ENCODE measurements at regions not wholly inside any gene's neighbourhood (a gene's known extent, or its start where the extent isn't known, plus 50 kb on each side); places are given as distances from the start of the nearest gene placed in this dataset.
"Not testable (repeated sequence)": the region's sequence is repeated elsewhere in the genome, so short reads cannot be mapped to it uniquely, and the experiment has no call there.

DNA sequence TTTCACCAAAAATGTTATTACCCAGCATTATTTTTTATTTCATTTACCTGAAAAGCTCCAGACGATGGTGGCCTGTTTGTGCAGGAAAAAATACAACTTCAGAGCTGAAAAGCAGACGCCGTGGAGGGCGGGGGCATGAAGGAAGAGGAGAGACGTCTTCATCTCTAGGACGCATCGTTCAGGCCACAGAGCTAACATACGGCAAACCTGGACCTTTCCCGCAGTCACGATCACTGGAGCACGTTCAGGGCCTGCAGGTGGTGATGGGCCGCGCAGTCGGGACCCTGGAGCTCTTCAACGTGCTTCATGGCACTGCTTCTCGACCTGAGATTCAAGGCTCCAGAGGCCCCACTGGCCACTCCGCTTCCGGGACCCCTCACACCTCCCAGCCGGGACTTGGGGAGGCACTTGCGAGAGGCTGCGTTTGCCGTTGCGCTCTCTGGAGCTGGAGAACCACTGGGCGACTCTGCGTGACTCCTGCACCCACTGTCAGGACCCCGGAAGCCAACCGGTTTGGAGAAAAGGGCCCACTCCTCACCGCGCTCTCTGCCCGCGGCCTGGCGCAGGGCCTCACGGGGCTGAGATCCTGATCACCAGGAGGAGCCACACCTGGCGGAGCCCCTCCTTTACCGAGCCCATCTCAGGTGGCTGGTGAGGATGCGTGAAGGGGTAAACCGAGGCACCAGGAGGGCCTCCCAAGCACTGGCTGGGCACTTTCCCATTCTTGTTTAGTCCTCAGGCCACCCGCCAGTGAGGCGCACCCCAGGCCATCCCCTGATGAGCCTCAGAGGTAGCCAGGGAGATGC, 164.4 kb upstream of the AFDN start:
- DNase-seq = no peak

- no peak for DNase-seq
Measured at GRCh38 chr6:167662881-167663205, 163.9 kb upstream of the AFDN start.

DNA sequence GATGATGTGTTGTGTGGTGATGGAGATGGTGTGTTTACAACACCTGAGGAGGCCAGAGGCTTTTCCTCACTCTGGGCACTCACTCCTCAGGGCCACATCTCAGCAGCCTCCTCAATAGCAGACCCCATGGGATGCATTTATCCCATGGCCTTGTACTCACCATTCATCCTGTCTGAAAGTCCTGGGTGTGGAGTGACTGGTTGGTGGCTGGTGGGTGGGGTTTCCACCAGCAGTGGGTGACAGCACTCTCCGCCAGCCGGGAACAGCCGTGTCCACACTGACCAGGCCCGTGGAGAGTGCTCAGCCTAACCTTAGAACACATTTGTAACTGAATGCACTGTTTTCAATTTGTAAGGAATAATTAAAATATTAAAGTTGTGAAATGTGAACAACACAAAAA, 163.4 kb upstream of the AFDN start:
- no peak for DNase-seq

- DNase-seq = no peak
Measured at GRCh38 chr6:167663784-167664443, 162.8 kb upstream of the AFDN start.

DNA sequence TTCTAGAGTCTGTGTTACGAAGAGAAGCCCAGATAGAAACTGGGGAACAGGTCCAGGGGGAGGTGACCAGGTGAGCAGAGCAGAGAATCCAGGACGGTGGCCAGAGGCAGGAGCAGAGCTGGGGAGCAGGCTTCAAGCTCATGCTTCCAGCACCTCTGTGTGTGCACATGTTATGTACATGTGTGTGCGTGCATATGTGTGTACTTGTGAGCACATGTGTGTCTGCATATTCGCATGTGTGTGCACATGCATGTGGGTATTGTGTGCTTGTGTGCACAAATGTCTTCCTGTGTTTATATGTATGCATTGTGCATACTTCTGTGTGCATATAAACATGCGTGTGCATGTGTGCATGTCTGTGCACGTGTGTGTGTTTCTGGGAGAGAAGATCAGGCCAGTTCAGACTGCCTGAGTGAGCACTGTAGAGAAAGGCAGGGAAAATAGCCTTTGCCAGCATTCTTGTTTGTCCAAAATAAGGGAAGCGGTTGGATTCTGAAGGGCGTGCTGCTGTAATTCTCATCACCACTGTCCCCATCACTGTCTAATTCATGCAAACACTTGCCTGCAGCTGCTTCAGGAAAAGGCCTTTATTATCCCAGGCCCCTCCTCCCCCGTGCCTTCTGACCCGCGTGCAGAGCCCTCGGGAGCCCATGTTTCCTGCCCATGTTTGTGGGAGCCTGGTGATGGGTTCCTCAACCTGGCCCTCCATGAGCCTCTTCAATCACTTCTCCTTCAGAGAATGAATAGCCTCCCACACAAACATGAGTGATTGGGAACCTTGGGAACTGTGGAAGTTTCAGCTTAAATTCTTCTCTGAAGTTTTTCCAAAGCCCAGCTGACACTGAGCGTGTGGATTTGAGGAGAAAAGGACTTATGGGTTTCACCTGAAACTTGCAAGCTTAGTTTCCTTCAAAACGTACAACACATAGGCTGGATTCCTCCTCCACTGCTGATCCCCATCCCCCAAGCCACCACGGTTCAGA, 161.7 kb upstream of the AFDN start:
- DNase-seq = no peak

GRCh38 chr6:167665698-167666330, 160.9 kb upstream of the AFDN start:
- DNase-seq = no peak

DNA sequence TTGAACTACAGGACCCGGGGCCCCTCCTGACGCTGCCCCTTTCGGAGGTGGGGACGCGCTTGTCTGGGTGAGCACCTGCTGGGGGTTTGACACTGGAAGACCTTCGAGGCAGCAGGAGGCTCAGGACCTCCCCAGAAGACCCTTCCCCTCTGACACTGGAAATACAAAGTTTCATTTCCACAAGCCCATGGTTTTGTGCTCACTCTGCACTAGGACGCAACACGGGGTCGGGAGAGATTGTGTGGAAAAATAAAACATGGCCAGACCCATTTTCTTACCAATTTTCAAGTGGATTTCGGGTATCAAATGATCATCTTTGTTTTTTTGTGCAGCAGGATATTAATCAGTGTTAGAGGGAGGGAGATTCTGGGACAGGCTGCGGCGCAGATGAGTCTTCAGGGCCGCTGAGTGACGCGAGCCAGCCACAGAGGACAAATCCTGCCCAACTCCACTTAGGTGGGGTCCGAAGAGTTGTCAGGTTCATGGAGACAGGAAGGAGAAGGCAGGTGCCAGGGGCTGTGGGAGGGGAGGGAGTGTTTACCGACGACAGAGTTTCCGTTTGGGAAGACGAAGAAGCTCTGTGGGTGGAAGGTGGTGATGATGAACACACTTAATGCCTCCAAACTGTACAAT, 160.0 kb upstream of the AFDN start:
- DNase-seq = no peak

DNA sequence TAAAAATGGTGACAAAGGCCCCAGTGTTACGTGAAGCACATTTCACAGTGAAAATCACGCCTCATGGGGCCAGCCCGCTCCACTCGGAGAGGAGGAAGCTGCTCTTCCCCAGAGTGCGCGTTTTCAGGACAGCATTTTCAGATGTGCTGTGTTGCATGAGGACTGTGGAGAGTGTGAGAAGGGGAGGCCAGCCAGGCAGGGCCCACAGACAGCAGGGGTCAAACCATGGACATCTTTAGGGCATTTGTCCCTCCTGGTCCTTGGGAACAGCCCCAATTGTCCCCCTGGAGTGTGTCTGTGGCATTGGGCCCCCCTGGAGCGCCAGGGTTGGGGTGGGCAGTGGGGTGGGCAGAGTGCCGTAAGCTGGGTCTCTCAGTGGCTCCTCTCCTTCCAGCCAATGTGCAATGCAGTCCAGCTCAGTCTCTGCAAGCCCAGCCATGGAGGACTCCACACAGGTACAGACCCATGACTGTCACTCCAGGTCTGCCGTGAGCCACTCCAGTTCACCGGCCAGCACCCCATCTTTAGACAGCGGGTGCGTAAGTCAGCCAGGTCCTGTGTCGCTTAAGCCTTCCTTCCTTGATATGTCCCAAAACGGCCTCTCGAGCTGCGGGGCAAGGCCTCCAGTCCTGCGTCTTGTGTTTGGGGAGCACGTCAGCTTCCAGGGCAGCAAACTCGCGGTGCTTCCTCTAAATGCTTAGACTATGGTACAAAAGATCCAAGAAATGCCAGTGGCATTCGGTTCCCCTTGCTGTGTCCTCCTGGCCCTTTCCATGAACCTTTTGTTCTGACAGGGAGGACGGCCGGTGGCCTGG, 159.3 kb upstream of the AFDN start:
- no peak for DNase-seq

GRCh38 chr6:167668019-167668753, 158.5 kb upstream of the AFDN start:
- no peak for DNase-seq

GRCh38 chr6:167668754-167669552, 157.8 kb upstream of the AFDN start:
- DNase-seq = no peak

DNA sequence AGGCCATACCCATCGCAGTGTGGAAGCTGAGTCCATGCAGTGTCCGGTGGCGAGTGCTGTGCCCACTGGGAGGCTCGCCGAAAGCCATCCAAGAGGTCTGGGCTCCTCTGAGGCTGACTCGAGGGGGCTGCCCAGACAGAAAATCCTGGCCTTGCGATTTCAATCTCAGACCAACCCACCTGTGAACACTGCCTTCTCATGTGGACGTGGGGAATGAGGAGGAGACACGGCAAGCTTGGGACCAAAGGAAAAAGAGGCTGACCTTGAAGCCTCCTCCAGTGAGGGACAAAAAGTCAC, 157.2 kb upstream of the AFDN start:
- DNase-seq = no peak

DNA sequence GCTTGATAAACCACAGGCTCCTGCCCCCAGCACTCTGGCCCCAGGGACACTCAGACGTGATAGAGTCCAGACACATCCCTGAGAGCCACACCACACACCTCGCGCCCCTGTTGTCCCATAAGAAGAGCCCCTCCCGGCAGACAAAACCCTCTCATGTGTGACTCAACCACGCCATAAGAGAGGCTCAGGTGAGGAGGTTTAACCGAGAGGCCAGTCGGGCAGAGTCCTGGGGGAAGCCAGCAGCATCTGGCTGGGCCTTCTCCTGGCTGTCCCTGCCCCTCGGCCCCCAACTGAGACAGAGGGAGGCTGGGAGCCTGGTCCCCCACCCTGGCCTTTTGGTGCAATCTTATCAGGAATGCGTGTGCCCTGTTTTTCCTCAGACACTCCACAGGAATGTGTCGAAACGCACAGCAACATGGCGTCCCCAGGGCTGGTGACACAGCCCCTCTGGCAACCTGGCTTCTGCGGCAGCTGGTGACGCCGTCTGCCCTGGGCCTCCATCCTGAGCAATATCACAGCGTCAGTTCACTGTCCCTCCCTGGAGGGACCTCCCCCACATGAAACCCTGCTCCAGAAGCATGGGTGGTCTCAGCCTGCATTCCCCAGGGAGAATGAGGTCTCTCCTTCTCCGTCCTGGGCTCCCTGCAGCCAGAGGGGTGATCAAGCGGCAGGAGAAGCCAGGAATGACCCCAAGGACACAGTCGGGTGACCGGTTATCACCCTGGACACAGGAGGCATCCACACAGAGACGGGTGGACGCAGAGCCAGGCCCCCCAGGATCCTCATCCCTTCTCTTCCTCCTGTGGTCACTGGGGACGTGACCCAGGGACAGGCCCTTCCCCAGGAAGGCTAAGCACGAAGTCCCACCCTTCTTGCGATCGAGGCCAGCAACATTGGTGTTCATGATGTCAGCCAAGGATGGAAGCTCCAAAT, 156.6 kb upstream of the AFDN start:
- DNase-seq = no peak

GRCh38 chr6:167670938-167671338, 155.8 kb upstream of the AFDN start:
- no peak for DNase-seq

DNA sequence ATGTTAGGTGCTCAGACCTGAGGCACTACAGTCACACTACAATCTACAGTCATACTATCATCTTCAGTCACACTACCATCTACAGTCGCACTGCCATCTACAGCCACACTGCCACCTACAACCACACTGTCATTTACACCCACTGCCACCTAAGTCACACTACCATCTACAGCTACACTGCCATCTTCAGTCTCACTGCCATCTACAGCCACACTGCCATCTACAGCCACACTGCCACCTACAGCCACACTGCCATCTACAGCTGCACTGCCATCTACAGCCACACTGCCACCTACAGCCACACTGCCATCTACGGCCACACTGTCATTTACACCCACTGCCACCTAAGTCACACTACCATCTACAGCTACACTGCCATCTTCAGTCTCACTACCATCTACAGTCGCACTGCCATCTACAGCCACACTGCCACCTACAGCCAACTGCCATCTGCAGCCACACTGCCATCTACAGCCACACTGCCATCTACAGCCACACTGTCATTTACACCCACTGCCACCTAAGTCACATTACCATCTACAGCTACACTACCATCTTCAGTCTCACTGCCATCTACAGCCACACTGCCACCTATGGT, 155.2 kb upstream of the AFDN start:
- not testable (repeated sequence) for DNase-seq

DNA sequence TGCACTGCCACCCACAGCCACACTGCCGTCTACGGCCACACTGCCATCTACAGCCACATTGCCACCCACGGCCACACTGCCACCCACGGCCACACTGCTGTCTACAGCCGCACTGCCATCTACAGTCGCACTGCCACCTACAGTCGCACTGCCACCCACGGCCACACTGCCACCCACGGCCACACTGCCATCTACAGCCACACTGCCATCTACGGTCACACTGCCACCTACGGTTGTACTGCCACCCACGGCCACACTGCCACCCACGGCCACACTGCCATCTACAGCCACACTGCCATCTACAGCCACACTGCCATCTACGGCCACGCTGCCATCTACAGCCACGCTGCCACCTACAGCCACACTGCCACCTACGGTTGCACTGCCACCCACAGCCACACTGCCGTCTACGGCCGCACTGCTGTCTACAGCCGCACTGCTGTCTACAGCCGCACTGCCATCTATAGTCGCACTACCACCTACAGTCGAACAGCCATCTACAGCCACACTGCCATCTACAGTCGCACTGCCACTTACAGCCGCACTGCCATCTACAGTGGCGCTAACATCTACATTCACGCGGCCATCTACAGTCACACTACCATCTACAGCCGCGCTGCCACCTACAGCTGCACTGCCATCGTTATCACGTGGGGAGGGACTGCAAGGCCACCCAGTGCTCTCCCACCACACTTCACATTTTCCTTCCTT, 154.6 kb upstream of the AFDN start:
- no peak for DNase-seq

- DNase-seq = no peak
Measured at GRCh38 chr6:167672738-167673137, 154.0 kb upstream of the AFDN start.

DNA sequence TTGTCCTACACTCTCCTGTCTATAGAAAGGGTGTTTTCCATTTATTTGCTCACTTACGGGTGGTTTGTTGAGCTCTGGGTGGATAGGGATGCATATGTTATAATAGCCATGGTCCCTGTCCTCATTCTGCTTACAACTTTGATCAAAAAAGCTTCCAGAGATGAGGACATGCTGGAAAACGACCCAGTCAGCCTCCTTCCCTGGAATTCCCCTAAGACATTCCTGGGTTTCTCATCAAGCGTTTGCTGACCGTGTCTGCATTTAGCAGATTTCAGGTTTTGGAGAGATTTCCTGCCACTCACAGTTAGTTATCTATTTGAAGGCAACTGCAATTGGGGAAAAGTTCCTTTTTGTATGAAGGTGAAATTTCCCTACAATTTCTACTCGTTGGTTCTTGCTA, 152.8 kb upstream of the AFDN start:
- DNase-seq = no peak

DNA sequence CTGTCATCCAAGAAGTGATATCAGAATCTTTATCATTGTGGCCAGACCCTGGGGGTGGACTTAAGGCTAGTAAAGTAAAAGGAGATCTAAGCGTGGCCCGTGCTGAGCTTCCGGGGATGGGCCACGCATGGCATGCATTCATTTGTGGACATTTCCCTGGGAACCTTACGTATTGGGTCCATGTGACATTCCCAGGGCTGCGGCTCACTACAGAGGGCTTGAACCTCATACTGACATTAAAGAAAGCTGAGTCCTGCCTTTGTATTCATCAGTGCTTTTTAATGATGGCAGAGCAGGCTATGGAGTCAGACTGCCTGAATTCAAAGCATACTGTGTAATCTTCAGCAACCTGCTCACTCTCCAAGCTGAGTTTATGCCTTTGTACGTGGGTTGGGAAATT, 152.2 kb upstream of the AFDN start:
- DNase-seq = no peak
